Activated T-cell treated with anti-CD3 and anti-CD28 coated beads, Interleukin-2, amount 50 U/mL, for 1 hour (primary cell): ENCODE measurements at regions not wholly inside any gene's neighbourhood (a gene's known extent, or its start where the extent isn't known, plus 50 kb on each side); places are given as distances from the start of the nearest gene placed in this dataset.

Source experiments
- DNase-seq: peaks from one replicate; pipeline ENCODE4 v3.0.0-alpha.2; 2020

DNA sequence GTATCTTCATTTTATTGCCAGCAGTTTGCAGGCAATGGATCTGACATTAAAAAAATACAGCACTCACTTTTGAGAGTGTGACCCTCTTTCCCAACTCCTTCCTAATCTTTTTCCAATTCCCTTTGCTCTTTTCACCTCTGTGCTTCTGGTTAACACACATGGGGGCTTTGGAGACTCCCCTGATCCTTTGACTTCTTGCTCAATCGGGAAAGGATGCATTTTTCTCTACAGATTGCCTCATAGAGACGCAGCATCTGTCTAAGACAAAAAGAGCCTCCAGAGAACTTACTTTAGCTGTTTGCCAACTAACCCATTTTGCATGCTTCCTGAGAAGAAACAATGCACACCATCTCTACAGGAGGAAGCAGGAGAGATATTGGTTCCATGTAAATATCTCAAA lies 378.3 kb downstream of the PBX1 start:
- DNase-seq, result no peak

DNA sequence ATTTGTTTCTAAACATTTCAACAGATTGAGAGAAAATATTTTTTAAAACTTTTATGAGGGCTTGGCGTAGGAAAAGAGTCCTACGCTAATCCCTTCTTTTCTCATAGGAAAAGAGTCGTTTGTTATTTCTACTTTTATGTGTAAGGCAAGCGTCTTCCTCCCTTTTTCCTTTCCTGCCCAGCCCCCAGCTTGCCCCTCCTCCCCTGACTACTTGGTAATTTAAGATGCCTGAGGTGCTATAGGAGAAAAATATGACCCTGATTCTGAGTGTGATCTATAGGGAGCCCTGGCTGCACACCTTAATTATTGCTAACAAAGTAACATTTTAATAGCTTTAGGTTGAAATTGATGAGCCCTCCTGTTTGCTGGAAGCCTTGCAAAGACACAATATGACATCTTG lies 373.6 kb downstream of the PBX1 start:
- no peak for DNase-seq

DNA sequence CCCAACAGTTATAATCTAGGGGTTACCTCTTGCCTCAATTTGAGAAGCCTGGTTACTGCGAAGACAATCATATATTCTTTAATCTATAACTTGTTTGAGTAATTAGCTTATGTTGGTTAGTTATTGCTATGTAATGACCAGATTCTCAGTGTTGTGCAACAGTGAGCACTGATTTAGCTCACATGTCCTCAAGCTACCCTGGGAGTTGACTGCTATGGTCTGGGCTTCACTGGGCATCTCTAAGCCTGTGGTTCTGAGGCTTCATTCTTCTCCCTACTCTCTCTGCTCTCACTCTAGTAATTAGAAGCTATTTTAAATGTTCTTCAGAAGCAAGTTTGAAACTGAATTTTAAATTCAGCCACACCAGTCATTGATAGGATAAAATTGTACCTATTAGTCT lies 371.8 kb downstream of the PBX1 start:
- no peak for DNase-seq

DNA sequence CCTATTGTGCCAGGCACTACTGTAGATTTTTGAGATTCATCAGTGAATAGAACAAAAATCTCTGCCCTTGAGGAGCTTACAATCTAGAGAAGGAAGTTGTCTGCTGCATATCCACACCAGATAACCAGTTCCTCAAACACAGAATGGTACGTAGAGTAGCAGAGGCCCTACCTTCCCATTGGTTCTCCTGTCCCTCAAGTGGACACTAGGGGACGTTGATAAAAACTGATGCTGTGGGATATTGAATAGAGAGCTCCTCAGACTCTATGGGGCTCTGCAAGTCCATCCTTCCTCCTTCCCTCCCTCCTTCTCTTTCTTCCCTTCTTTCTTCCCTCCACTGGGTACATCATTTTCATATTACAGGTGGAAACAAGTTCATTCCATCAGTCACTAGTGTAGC lies 371.3 kb downstream of the PBX1 start:
- DNase-seq, result no peak

DNA sequence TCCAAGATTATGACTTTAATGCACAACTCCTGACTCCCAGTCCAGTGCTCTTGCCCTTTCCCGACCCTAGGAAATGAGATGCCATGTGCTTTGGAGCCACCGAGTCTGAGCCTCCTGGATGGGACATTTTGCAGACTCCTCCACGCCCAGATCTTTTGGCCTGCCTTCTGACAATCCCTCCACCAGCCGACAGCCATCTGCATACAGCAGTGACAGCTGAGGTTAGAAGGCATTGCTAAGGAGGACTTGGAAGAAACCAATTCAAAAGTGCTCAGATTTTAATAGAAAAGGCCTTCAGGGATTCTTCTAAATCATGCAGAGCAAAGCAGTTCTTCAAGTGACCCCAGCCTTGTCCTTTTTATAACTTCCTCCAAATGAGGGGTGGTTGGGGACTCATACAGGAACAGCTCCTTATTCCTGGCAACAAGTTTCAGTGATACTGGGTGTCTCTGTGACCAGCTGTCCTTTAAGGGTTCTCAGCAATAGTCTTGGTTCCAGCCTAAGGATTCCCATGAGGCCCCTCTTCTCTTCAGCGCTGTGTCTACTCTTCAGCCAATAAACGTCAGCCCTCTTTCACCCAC lies 369.3 kb downstream of the PBX1 start:
- no peak for DNase-seq

DNA sequence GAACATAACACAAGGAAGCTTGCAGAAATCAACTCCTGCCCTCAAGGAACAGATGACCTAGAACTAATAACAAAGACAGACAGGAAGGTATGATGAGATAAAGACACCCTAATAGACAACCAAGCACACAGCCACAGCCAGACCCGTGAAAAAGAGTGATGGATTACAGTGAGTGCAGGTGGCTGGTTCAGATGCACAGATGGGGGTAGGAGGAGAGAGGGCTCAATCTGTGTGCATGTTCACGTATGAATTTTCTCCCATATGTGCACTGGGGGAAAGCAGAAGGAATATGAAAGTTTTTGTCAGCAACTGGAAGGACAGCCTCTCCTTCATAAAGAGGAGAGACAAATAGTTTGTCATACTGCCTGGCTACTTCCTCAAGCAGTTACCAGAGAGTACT lies 367.1 kb downstream of the PBX1 start:
- DNase-seq, result no peak

DNA sequence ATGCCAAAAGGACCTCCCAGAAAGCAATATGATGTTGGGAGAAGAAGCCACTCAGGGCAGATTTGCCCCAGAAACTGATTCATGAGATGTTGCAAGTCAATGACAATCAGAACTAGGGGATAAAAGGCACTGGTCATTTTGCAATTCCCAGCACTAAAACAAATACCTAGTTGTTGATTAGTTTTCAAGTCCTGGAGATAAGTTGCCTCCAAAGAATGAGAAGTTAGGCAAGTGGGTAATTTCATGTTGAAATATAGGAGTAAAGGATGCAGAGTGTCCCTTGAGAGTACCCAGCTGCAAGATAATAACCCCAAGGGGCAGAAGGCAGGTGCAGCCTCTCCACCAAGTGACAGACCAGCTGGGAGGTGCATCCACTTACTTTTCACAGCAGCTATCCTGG lies 363.6 kb downstream of the PBX1 start:
- no peak for DNase-seq

DNA sequence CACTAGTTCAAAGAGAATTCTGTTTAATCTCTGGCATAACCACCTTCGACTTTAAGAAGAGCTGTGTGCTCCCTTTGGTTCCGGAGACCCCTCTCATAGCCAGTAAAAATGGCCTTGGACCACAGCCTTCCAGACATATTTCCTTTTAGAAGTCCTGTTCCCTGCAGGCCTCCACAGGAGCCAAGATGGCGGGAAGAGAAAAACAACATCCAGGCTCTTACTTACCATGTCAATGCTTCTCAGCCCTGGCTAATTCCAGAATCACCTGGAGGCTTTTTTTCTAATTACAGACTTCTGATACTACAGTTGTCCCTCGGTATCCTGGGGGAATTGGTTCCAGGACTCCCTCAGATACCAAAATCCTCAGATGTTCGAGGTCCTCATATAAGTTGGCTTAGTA lies 362.5 kb downstream of the PBX1 start:
- no peak for DNase-seq

DNA sequence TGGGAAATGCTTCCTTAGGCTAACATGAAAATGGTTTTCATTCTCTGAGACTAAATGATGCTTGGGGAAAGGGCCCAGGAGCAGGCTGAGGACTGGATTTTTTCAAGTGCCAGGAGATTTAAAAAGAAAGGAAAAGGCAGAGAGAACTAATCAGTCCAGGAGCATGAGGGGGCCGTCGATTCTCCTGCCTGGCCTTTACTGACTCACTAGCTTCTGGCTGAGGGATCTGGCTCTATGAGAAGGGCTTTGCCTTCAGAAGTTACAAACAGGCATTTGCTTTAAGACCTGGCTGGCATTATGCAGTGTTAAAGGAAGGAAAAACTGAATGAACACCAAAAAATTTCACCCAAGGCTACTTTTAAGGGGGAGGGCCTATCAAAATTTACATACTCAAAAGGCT lies 359.2 kb downstream of the PBX1 start:
- no peak for DNase-seq

DNA sequence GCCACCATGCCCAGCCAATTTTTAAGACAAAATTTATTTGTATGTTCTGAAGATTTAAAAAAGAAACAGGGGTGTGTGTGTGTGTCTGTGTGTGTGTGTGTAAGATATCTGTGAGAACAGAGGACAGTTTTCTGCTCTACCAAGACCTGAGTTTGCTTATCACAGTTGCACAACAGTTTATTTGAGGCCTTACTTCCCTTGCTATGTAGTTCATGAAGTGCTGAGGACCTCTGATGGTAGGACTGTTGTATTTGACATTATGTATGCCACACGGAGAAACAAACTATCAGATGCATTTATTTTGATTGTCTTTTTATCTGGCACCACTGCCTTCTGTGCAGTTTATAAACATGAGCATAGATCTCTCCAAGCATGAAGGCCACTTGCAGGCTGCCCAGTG lies 355.2 kb downstream of the PBX1 start:
- no peak for DNase-seq

DNA sequence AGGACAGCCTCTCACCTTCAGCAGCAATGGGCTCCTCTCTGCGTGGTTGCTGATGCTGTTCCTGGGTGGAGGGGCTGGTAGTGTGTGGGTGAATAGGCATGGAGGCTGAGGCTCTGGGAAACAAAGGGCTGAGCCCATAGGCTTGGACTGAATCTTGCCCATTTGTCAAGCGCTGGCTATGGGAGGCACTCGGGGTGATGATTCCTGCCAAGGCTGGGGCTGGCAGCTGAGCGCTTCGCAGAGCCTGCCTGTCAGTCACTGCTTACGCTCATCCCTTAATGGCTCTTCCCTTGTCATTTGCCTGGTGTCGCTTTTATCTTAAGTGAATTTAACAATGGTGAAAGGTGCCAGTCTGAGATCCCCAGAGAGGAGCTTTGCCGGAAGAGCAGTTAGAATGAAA lies 353.3 kb downstream of the PBX1 start:
- DNase-seq, result no peak

DNA sequence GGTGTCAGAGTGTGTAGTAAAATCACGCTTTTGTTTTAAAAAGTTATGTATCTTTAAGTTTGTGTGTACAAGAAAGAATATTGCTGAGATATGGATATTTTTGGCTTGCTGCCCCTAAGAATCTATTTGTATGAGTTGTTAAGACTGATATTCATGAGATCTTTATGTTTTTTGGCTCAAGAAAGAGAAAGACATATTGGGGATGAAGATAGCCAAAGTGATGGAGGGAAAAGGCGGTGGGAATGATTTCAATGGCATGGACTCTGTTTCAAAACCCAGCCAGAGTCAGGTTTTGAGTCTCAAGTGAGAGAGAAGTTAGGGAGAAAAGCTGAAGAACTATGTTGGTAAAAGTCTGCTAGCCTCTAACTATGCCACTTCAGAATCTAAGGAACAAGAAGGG lies 351.7 kb downstream of the PBX1 start:
- no peak for DNase-seq

DNA sequence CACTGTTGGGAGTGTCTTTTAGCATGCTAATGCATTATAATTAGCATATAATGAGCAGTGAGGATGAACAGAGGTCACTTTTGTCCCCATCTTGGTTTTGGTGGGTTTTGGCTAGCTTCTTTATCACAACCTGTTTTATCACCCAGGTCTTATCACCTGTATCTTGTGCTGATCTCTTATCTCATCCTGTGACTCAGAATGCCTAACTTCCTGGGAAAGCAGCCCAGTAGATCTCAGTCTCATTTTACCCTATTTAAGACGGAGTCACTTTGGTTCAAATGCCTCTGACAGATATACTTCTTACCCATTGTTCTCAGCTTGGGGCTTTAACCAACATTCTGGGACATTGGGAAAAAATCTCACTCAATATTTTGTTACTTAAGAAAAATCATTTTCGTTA lies 348.7 kb downstream of the PBX1 start:
- no peak for DNase-seq

DNA sequence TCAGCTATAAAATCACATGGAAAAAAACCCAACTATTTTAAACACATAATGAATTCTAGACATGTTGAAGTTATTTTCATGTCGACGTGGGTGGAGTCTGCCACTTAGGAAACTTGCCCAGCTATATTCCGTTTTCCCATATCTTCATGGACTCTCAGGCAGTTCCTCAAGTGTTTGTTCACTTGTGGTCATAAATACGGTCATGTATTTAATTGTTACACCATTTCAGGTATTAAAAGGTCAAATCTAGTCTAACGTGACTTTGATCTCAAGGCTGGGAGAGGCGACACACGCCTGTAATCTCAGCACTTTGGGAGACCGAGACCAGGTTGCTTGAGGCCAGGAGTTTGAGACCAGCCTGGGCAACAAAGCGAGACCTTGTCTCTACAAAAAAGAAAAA lies 346.9 kb downstream of the PBX1 start:
- DNase-seq, result no peak

DNA sequence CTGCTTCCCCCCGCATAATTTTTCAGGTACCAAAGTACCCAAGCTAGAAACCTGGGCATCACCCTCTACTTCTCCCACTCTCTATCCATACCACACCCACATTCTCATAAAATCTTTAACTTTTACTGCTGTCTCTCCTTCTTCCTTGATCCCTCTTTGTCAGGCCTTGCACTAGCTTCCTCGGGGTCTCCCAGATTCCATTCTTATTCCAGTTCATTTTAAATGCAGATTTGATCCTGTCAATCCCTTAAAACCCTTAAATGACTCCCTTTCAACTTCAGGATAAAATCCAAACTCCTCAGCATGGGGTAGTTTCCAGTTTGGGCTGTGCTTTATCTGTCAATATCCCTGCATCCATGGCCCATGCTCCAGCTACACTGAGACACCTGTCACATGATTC lies 343.5 kb downstream of the PBX1 start:
- DNase-seq, result no peak
